GM18868 (cell line): ENCODE measurements at regions not wholly inside any gene's neighbourhood (a gene's known extent, or its start where the extent isn't known, plus 50 kb on each side); places are given as distances from the start of the nearest gene placed in this dataset.

Experiments used
- ATAC-seq: cut with Tn5 transposase; IDR thresholded peaks from one replicate; pipeline ENCODE4 v1.9.1; 2021; ENCODE audit warnings: mild to moderate bottlenecking, moderate library complexity; ENCODE audit not compliant: unreplicated experiment

- no peak for ATAC-seq
These were observed 503.4 kb upstream of the CBLB start for GRCh38 chr3:106371971-106372805.

GRCh38 chr3:106372806-106373190, 504.0 kb upstream of the CBLB start:
- no peak for ATAC-seq

- ATAC-seq = no peak
These were observed 507.3 kb upstream of the CBLB start for GRCh38 chr3:106376016-106376570.

DNA sequence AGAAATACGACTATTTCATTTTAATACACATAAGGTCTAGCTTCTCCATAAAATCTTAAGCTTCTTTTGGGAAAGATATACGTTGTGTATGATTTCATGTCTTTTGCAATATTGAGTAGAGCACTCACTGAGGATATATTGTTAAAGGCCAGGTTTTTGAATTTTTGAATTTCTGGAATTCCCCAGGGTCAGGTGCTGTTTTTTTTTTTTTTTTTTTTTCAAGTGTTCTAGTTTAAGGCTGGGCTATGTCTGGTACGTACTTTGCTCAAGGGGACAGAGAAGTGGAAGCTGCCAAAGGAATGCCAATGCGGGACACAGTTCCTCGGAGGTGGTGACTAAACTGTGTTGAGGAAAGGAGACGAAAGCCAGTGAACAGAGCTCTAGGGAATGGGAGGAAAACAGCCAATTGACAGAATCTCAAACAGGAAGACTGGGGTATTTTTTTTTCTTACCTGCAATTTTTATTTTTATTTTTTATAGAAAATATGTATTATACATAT, 510.5 kb upstream of the CBLB start:
- no peak for ATAC-seq

DNA sequence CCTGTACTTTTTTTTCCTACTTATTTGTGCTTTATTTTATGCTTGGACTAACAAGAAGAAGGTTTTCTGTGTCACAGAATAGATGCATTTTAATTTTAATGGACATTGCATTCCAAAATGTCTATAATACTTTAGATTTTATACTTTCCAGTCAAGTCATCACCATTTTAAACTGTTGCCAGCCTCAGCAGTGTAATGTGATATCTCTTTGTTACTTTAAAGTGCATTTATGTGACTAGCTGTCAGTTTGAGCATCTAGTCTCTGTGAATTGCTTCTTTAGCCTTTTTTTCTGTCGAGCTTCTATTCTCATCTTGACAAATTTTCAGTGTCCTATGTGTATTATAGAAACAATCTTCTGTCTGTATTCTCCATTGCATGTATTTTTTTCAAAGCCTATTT, 511.4 kb upstream of the CBLB start:
- no peak for ATAC-seq

GRCh38 chr3:106381286-106381938, 512.6 kb upstream of the CBLB start:
- no peak for ATAC-seq

DNA sequence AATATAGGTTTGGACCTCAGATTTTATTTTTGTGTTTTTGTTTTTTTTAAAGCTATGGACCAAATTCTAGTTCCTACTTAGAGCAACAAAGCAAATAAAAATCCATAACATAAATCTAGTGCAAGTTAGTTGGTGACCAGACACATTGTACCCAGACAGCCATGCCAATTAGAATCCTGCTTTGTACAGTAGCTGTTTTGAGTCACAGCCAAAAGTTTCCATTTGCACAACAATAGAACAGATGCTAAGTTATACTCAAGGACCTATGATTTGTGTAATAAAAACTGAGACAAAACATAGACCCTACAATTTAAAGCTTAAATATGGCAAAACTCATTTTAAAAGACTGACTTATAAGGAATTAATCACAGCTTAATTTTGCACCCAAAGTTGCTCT, 513.1 kb upstream of the CBLB start:
- no peak for ATAC-seq

DNA sequence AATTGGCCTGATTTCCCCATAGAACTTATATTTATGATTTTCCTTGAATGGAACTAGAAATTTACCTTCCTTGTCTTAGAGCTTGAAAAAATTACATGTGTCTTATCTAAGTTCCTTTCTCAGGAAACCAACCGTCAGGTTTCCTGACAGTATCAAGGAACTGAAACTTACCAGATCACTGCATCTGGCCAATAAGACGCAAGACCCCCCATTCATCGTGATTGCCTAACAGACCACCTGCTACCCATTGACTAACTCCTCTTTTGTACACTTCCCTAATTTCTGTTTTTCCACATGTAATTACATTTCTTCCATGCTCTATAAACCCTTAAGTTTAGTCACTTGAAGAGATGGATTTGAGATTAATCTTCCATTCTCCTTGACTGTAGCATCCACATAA, 517.2 kb upstream of the CBLB start:
- no peak for ATAC-seq

DNA sequence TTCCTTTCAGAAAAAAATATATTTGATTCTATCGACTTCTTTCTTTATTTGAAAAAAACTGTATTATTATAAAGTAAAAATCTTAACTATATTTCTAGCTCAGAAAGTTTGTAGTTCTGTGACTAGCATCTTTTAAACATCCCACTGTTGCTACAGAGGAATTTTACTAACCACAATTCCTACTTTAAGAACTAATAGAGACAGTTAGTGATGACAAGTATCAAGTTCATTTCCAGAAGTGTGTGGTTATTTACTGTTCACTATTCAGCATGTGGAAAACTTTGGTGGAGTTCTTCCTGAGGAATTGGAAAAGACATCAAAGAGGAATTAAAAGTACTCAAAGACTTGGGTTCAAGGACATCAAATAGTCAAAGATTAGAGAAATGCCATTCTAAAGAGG, 524.1 kb upstream of the CBLB start:
- no peak for ATAC-seq

DNA sequence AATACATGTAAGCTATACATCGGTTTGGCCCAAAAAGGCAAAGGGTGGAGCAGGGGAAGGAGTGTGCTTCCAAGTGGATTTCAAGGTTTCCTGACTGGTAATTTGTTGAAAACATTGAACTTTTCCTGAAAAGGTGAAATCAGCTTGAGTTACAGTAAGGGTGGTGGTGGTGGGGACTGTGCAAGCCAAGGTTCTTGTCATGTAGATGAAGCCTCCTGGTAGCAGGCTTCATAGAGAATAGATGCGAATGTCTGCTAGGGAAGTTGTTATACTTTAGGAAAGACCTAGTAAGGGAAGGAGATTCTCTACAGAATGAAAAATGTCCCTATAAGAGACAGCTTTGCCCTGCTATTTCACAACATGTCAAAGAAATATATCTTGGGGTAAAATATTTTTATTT, 528.2 kb upstream of the CBLB start:
- no peak for ATAC-seq

DNA sequence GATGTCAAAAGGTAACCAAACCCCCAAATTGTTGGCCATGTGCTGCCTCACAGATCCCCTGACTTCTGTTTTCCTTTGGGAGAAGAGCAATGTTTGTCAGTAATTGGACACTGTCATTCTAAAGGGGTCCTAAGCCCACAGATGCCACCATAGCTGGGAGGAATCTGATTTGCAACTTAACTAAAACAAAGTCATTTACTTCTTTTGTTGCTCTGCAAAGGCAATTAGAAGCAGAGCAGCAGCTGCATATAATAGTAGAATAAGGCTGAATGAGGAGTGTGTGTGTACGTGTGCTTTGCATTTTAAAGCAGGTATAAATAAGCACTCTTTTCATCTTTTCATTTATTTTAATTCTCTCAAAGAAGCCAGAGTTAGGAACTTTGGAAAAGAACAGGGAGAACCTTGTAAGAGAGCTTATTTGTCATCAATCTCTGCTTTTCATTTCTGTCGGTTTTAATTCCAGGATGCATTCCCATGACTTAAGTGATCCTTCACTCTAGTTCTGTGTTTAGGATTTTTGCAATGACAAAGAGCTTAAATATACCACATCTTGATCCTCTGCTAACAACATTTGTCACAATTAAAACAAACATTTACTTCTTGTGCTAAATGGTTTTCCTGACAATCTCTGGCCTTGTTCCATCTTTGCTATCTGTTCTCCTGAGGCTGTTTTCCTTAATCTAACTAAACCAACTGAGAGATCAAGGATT, 530.2 kb upstream of the CBLB start:
- no peak for ATAC-seq

DNA sequence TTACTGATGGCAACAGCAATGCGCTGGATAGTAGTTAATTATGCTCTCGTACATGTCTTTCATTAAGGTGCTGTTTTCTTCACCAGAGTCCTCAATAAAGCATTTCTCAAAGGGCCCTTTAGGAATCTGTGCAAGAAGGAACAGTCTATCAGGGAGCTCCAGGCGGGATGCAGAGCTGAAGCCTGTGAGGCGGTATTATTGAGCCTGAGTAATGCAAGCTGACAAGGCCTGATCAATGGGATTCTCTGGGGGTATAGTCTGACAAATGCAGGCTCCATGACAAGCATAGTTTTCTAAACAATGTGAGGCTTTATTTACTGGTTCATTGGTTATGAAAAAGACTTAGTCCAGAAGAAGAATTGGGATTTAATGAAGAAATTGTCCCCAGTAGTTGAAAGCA, 530.9 kb upstream of the CBLB start:
- no peak for ATAC-seq

DNA sequence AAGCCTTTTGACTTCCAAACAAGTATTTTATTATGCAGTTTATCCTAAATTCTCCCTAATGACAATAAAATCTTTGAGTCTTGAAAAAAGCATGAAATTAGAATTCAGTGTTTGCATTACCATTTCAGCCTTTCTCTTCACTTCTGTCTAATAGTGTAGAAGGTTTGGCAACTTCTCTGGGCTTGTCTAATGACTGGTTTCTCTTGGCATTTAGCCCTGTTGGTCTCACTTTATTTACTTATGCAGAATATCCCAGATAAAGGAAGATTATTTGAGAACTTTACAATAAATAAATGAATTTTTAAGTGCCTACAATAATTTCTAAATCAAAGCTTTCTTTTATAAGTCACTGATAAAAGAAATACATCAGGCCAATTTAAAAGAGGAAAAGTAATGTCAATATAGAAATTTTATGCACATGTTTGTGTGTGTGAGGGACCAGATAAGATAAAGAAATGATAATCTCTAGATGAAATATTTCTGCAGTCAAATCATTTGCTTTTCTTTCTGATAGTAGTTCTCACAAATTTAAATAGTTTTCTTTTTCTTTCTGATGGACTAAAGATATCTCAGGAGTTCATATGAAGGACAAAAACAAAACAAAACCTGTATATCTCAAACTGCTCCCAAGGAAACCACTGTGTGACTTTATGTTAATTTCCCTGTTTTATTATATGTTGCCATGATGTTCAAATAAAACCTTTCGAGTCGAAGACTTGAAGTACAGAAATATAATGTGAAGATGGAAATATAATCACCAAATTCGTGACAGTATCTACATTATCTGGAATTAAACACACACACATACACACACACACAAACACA, 533.1 kb upstream of the CBLB start:
- ATAC-seq = no peak

- no peak for ATAC-seq
These were observed 534.7 kb upstream of the CBLB start for GRCh38 chr3:106403371-106404145.

DNA sequence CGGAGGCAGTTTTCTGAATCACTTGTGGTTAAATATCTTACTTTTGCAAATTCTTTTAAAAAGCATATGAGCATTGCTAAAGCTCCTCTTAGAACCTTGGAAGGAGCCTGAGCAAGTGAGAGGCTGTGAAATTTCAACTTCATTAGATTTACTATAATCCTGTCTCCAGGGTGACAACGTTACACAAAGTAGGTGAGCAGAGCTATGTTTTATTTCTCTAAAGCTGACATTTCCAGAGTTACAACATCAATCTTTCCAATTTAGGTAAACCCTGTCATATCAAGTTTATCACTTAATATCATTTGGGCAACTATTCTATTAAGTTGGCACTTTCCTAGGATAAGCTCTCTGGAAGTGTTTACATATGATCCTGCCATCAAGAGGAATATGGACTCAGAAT, 544.9 kb upstream of the CBLB start:
- ATAC-seq = no peak

GRCh38 chr3:106420628-106421027, 551.8 kb upstream of the CBLB start:
- peak; percentile 37 for ATAC-seq

DNA sequence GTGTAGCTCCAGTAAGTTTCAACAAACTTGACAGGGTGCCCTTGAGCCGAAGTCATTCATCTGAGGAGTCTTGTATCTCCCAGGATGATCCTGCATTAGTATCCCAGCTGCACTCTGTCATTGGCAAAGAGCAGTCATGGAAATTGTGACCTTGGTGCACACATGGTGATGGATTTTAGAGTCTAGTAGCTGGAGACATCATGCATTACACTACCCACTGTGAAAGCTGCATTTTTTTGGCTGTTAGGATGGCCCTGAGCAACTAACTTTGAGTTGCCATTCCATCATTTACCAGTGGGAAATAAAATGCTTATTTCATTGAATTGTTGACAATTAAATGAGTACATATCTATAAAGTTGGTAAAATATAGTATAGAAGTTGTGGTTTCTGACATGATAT, 552.6 kb upstream of the CBLB start:
- ATAC-seq = no peak

DNA sequence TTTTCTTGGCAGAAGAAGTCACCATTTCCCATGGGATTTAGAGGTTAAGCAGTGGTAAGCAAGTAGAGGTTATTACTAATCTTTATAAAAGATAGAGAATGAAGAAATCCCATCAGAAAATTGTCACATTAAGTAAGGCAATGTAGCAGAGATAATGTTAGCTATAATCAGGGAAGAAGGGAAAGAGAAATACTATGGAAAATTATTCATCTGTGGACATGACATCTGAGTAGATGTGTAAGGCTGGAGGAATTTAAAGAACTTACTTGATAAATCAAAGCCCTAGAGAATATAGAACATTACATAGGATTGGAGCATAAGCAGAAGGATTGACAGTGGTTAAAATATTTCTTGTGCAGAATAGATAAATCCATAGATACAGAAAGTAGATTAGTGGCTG, 553.1 kb upstream of the CBLB start:
- ATAC-seq = no peak

DNA sequence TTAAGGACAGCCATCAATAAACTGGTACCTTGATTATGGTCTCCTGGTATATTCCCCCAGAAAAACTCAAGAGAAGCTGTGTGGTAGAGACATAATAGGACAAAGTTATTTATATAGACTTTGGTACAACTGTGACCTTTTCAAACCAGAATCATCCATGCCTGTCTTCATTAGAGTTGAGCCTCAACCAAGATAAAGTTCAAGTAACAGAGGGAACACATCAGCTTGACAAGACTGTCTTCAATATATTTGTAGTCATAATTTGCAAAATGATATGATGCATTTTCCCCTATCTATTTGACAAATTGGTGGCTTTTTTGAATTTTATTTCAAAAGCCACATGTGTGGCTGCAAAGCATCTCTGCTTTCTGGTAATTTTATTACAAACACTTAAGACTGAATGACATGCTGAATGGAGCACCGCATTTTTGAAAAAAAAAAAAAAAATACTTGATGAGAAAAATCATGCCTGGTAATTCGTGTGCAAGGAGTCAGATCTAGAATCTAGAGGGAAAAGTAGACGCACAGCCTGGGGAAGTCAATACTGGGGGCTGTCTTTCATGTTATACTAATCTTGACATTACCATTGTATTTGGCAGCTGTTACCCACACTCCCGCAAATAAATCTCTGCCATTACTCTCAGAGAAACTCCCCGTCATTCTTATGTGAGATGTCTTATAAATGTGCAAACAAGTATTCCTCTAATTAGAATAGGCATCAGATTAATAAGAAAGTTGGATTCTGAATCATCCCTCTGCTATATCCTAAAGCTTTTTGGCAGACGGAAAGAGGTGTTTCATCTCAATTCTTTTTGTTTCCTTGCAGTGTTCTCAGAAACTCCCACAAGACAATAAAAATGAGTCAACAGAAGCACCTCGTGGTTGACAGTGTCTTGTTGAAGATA, 554.8 kb upstream of the CBLB start:
- peak; percentile 43 for ATAC-seq
